ENCODE measurements at regions not wholly inside any gene's neighbourhood (a gene's known extent, or its start where the extent isn't known, plus 50 kb on each side); places are given as distances from the start of the nearest gene placed in this dataset.
A peak's percentile ranks its signal among the peaks of the same experiment; 100 is the strongest.
"Not testable (repeated sequence)": the region's sequence is repeated elsewhere in the genome, so short reads cannot be mapped to it uniquely, and the experiment has no call there.

- DNase-seq: no peak
- in situ Hi-C loops (cut with HindIII; ENCODE audit: low pct_ligation_motif_present, low pct_unique_long_range_greater_than_20kb, low sequenced_read_pairs): no loop called here
These were observed 113.5 kb downstream of the NPIPB5 start for GRCh38 chr16:22624038-22624799.

- in situ Hi-C loops (cut with HindIII; ENCODE audit: low pct_ligation_motif_present, low pct_unique_long_range_greater_than_20kb, low sequenced_read_pairs): no loop called here
- DNase-seq: no peak
These were observed 114.3 kb downstream of the NPIPB5 start for GRCh38 chr16:22624800-22625533.

DNA sequence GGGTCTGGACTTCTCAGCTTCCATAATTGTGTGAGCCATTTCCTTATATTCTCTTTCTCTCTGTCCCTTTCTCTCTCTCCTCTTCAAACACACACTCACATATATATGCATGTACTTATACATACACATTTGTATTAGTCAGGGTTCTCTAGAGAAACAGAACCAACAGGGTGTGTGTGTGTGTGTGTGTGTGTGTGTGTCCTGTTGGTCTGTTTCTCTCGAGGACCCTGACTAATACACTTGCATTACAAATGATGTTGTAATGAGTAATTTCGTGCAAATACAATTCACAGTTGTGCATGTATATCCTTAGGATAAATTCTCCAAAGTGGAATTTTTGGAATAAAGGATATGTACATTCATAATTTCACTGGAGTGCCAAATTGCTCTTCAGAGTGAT, 115.3 kb downstream of the NPIPB5 start:
- in situ Hi-C loops (cut with HindIII; ENCODE audit: low pct_ligation_motif_present, low pct_unique_long_range_greater_than_20kb, low sequenced_read_pairs): no loop called here
- no peak for DNase-seq

- in situ Hi-C loops (cut with HindIII; ENCODE audit: low pct_ligation_motif_present, low pct_unique_long_range_greater_than_20kb, low sequenced_read_pairs): no loop called here
- no peak for DNase-seq
These were observed 116.4 kb downstream of the NPIPB5 start for GRCh38 chr16:22627043-22627442.

DNA sequence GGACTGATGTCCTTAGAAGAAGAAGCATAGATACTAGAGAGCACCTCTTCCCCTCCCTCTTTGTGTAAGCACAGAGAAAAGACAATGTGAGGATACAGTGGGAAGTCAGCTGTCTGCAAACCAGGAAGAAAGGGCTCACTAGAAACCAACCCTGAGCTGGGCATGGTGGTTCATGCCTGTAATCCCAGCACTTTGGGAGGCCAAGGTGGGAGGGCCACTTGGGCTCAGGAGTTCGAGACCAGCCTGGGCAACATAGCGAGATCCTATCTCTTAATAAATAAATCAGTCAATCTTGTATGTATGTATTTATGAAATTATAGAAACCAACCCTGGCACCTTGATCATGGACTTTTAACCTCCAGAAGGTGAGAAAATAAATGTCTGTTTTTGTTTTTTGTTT, 118.3 kb downstream of the NPIPB5 start:
- in situ Hi-C loops (cut with HindIII; ENCODE audit: low pct_ligation_motif_present, low pct_unique_long_range_greater_than_20kb, low sequenced_read_pairs): no loop called here
- DNase-seq: no peak

DNA sequence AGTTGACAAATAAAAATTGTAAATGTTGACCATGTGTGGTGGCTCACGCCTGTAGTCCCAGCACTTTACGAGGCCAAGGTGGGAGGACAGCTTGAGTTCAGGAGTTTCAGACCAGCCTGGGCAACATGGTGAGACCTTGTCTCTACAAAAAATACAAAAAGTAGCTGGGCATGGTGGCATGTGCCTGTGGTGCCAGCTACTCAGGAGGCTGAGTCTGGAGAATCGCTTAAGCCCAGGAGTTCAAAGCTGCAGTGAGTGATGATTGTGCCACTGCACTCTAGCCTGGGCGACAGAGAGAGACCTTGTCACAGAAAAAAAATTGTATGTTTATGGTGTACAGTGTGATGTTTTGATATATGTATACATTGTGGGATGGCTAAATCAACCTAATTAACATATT, 119.6 kb downstream of the NPIPB5 start:
- in situ Hi-C loops (cut with HindIII; ENCODE audit: low pct_ligation_motif_present, low pct_unique_long_range_greater_than_20kb, low sequenced_read_pairs): no loop called here
- DNase-seq: no peak

GRCh38 chr16:22631264-22631663, 120.6 kb downstream of the NPIPB5 start:
- no peak for DNase-seq
- in situ Hi-C loops (cut with HindIII; ENCODE audit: low pct_ligation_motif_present, low pct_unique_long_range_greater_than_20kb, low sequenced_read_pairs): no loop called here

- in situ Hi-C loops (cut with HindIII; ENCODE audit: low pct_ligation_motif_present, low pct_unique_long_range_greater_than_20kb, low sequenced_read_pairs): no loop called here
- no peak for DNase-seq
These were observed 121.9 kb downstream of the NPIPB5 start for GRCh38 chr16:22632606-22633005.

- in situ Hi-C loops (cut with HindIII; ENCODE audit: low pct_ligation_motif_present, low pct_unique_long_range_greater_than_20kb, low sequenced_read_pairs): no loop called here
- no peak for DNase-seq
These were observed 122.6 kb downstream of the NPIPB5 start for GRCh38 chr16:22633280-22633679.

- DNase-seq: no peak
- in situ Hi-C loops (cut with HindIII; ENCODE audit: low pct_ligation_motif_present, low pct_unique_long_range_greater_than_20kb, low sequenced_read_pairs): no loop called here
These were observed 123.1 kb downstream of the NPIPB5 start for GRCh38 chr16:22633799-22634198.

- in situ Hi-C loops (cut with HindIII; ENCODE audit: low pct_ligation_motif_present, low pct_unique_long_range_greater_than_20kb, low sequenced_read_pairs): no loop called here
- DNase-seq: no peak
These were observed 124.3 kb downstream of the NPIPB5 start for GRCh38 chr16:22634954-22635353.

DNA sequence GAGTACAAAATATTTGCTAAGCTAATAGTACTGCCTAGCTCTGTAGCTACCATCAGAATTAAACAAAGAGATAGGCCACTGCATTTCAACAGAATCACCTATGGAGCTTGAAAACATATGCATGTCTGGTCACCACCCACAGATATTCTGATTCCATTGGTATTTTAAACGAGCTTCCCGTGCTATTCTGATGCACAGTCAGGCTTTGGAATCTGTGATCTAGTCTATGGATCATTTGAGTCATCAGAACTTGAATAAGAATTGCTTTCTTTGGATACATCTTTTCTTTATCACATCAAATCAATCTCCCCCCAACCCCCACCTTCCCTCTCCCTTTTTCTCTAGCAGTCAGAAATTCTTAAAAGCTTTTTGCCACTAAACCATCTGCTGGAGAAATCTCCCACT, 124.7 kb downstream of the NPIPB5 start:
- in situ Hi-C loops (cut with HindIII; ENCODE audit: low pct_ligation_motif_present, low pct_unique_long_range_greater_than_20kb, low sequenced_read_pairs): no loop called here
- DNase-seq: no peak

- in situ Hi-C loops (cut with HindIII; ENCODE audit: low pct_ligation_motif_present, low pct_unique_long_range_greater_than_20kb, low sequenced_read_pairs): no loop called here
- DNase-seq: no peak
These were observed 125.1 kb downstream of the NPIPB5 start for GRCh38 chr16:22635801-22636200.

DNA sequence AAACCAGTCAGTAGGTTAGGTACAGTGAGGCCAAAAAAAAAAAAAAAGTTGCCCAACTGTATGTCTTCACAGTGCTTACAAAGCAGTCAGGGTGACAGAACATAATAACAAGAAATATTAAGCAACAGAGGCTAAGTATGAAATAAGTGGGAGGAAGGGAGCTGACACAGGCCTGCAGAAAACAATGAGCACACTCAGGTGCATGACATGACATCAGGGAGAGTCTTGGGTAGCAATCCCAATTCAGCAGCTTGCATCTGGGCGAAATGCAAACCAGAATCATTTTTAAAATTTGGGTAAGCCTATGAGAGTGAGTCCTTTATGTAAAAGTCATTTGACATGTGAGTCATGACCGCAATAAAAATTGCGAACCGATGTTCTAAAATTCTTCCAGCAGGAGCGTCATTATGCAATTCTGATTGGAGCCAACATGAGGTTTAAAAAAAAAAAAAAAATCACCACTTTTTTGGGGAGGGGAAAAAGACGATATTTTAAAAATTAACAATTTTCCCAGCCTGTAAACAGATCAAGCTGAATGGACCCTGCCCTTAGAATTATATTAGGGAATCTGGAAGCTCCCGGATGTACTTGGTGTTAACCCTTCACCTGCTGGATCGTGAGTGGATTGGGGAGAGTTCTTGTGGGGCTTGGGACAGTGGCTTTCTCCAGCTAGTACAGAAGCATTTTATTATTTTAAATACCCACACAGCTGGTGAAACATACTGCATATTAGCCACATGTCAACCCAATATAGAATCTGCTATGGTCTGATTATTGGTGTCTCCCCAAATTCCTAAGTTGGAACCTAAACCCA, 127.9 kb downstream of the NPIPB5 start:
- DNase-seq: no peak
- in situ Hi-C loops (cut with HindIII; ENCODE audit: low pct_ligation_motif_present, low pct_unique_long_range_greater_than_20kb, low sequenced_read_pairs): no loop called here

- peak; percentile 54 for DNase-seq
- in situ Hi-C loops (cut with HindIII; ENCODE audit: low pct_ligation_motif_present, low pct_unique_long_range_greater_than_20kb, low sequenced_read_pairs): no loop called here
These were observed 130.5 kb downstream of the NPIPB5 start for GRCh38 chr16:22641131-22641628.

DNA sequence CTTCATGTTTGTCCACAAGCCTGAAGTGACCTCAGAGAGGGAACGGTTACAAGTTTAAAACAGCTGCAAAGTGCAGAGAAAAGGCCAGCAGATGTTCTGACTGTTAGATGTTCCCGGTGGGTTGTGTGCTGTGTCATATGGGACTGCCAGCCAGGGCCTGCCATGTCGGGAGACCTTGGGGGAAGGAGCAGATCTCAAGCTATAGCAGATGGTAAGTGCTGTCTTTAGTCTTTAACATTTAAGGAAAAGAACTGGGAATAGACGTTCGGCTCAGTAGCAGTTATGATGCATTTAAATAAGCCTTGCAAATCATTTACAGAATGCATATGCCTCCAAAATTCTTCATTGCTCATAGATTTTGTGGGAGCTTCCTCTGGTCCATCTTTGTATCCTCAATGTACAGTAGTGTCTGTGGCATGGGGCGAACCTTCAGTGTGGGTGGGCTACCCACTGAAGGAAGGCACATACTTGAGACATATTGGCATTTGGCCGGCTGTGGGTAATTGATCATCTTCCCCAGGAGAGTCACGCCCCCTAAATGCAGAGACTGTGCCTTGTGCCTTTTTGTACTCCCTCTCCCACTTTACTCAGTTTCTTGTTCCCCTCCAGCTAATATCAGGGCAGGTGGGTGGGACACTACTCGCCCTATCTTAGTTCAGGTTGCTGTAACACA, 131.9 kb downstream of the NPIPB5 start:
- in situ Hi-C loops (cut with HindIII; ENCODE audit: low pct_ligation_motif_present, low pct_unique_long_range_greater_than_20kb, low sequenced_read_pairs): no loop called here

GRCh38 chr16:22643203-22643602, 132.5 kb downstream of the NPIPB5 start:
- in situ Hi-C loops (cut with HindIII; ENCODE audit: low pct_ligation_motif_present, low pct_unique_long_range_greater_than_20kb, low sequenced_read_pairs); DNase-seq: not testable (repeated sequence)

More for the DNA sequence above, 131.9 kb downstream of the NPIPB5 start:
- no peak for DNase-seq

- in situ Hi-C loops (cut with HindIII; ENCODE audit: low pct_ligation_motif_present, low pct_unique_long_range_greater_than_20kb, low sequenced_read_pairs): no loop called here
- DNase-seq: no peak
These were observed 133.2 kb downstream of the NPIPB5 start for GRCh38 chr16:22643886-22644285.

DNA sequence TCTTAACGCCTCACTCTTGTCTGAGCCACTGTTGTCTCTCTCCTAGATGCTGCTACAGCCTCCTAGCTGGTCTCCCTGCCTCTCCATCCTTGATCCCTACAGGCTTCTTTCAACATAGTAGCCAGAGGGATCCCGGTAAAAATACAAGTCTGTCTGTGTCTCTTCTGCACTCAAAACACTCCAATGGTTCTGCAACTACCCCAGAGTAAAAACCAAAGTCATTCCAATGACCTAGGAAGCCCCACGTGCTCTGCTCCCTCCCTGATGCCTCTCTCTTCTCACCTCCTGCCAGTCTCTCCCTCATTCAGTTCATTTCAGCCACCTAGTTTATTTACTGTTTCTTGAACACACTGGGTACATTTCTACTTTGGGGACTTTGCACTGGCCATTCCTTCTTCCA, 135.2 kb downstream of the NPIPB5 start:
- DNase-seq: no peak
- in situ Hi-C loops (cut with HindIII; ENCODE audit: low pct_ligation_motif_present, low pct_unique_long_range_greater_than_20kb, low sequenced_read_pairs): no loop called here
